SW 1271 (cell line): ENCODE measurements at regions not wholly inside any gene's neighbourhood (a gene's known extent, or its start where the extent isn't known, plus 50 kb on each side); places are given as distances from the start of the nearest gene placed in this dataset.
"Not testable (repeated sequence)": the region's sequence is repeated elsewhere in the genome, so short reads cannot be mapped to it uniquely, and the experiment has no call there.

ENCODE experiments used
- DNase-seq, 2 experiments: peaks; one replicate each; lab custom pipeline; 2025; lab: John Stamatoyannopoulos, UW

DNA sequence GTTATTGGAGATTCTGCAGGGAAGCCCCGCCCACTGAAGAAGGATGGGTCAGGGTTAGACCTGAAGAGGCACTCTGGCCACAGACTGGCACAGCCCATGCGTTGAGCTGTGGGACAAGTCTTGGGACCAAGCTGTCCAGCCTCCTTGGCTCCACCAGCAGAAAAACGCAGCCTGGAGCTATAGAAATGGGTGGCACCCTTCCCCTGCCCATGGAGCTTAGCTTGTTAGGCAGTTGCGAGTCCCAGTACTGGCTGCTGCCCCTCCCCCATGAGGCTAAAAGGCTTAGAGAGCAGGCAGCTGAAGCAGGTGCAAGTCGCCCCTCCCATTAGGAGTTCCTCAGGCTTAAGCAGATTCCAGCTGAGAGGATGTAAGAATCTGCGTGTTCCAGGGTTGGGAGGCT lies 1124.0 kb upstream of the TMEM132C start:
- no peak for DNase-seq

DNA sequence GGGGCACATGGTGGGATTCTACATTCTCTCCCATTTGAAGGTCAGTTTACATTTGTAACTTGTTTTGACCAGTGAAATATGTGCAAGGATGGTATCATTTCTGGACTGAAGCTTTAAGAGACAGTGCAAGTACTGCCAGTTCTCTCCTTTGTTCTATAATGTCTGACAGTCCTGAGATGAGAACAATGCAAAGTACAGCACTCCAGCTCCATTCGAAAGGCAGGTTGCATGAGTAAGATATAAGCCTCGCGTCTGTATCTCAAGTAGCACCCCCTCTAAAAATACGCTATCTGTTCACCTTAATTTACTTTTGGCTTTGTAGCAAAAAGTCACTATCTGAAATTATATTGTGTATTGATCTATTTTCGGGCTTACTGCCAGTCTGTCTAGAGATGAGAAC lies 1122.2 kb upstream of the TMEM132C start:
- DNase-seq = no peak

- no peak for DNase-seq
These were observed 1121.6 kb upstream of the TMEM132C start for GRCh38 chr12:127145241-127145928.

- DNase-seq = no peak
These were observed 1120.8 kb upstream of the TMEM132C start for GRCh38 chr12:127145929-127146789.

GRCh38 chr12:127146991-127147718 lies 1119.8 kb upstream of the TMEM132C start:
- no peak for DNase-seq

DNA sequence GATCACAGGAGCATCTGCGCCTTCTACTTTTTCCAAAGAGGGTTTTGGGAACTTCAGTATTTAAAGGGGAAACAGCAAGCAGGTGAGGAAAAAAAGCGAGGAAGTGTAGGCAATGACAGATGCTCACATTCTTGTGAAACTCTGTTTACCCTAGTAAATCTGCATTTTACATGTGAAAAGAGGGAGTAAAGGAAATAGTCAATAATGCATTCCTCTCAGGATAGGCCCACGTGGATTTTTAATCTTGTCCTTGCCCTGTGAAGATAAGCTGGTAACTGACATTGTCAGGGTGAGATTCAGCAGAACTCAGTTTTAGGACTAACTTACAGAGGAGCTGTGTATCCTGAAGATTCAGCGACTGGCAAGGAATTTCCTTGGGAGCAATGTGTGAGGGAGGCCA lies 1119.2 kb upstream of the TMEM132C start:
- DNase-seq = no peak

GRCh38 chr12:127148318-127148717 lies 1118.7 kb upstream of the TMEM132C start:
- no peak for DNase-seq

GRCh38 chr12:127149226-127149964 lies 1117.6 kb upstream of the TMEM132C start:
- no peak for DNase-seq

- no peak for DNase-seq
These were observed 1116.9 kb upstream of the TMEM132C start for GRCh38 chr12:127150028-127150427.

DNA sequence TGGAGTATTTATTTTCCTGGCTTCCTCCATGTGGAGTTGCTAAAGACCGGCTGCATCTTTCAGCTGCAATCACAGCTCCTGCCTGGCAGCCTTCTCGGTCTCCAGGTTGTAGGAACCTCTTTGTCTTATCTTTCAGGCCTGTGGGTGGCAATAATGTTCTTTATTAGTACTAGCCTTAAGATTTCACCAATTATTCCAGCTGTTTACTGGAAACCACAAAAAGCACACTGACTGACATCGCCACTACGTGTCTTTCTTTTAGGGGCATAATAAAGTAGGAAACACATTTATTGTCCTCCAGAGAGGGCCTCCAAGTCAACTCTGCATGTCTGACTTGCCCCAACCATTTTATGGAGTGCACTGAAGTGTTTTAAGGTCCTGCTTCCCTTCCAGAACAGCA lies 1116.5 kb upstream of the TMEM132C start:
- no peak for DNase-seq

DNA sequence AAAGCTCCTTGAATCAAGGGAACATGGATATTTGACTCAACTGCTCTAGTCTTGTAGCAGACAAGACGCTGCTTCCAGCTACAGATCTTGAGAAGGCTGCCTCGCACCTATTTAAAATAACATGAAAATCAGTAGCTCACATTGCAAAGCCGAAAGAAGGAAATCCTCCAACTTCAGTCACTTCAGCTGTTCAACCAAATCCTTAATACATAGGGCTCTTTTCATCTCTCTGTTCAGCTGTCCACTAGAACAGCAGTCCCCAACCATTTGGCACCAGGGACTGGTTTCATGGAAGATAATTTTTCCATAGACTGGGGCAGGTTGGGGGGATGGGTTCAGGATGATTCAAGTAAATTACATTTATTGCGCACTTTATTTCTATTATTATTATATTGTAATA lies 1116.0 kb upstream of the TMEM132C start:
- DNase-seq = no peak

- no peak for DNase-seq
These were observed 1113.0 kb upstream of the TMEM132C start for GRCh38 chr12:127153996-127154395.

DNA sequence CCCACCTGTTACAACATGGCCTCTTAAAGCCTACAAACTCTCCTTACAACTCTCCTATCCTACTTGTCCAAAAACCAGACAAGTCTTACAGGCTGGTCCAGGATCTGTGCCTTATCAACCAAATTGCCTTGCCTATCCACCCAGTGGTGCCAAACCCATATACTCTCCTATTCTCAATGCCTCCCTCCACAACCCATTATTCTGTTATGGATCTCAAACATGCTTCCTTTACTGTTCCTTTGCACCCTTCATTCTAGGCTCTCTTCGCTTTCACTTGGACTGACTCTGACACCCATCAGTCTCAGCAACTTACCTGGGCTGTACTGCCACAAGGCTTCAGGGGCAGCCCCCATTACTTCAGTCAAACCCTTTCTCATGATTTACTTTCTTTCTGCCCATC lies 1112.1 kb upstream of the TMEM132C start:
- DNase-seq = not testable (repeated sequence)

- DNase-seq = not testable (repeated sequence)
These were observed 1110.9 kb upstream of the TMEM132C start for GRCh38 chr12:127155935-127156619.

- DNase-seq = not testable (repeated sequence)
These were observed 1109.2 kb upstream of the TMEM132C start for GRCh38 chr12:127157501-127158366.

- DNase-seq = no peak
These were observed 1108.4 kb upstream of the TMEM132C start for GRCh38 chr12:127158385-127159061.

GRCh38 chr12:127161466-127161865 lies 1105.5 kb upstream of the TMEM132C start:
- no peak for DNase-seq

DNA sequence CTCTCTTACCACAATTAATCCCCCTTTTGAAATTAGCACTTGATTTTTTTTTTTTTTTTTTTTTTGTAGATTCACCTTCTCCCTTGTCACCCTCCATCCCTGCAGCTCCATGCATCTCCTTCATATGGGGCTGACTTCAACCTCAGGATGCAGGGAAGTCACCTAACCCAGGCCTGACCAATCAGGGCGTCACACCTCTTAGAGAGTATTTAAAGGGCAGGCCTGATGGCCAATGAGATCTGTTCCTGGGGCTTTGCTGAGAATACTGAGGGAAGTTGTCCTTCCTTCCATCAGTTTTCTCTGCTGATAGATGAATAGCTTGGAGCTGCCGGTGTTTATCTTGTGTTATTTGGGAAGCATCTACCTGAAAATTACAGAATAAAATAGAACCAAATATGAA lies 1104.7 kb upstream of the TMEM132C start:
- no peak for DNase-seq

DNA sequence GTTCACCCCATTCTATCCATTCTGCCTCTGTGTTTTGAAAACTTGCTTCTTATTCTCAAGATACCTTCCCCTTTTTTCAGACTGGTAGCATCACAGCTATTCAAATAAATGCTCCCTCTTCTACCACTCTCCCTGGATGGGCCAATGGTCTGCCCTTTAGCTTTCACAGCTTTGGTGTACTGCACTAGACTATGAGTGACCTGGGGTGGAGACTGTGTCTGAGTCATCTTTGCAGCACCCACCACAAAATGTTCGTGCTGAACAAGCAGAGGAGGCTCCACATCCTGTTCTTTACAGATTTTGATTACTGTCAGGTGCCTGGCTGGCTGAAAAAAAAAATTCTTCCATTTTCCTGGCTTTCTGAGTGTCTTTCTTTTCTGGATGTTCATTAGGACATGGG lies 1104.1 kb upstream of the TMEM132C start:
- peak in 1 of 2 experiments; percentile 2 for DNase-seq
